ENCODE measurements at regions not wholly inside any gene's neighbourhood (a gene's known extent, or its start where the extent isn't known, plus 50 kb on each side); places are given as distances from the start of the nearest gene placed in this dataset.

DNA sequence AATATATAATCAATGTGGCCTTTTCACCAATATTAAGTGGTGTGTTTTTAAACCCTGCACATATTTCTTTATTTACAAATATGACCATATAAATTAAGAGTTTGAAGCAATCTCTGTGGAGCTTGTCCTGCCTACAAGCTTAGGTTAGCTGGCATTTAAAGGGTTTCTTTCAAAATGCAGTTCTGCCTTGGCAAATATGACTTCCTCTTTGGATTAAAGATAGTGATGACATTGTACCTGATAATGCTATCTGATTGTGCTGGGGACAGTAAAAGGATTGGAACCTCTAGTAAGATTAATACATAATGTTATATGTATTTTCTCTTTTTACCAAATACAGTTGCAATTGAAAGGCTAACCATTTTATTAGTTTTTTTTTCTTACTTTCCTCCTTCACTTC is 249.1 kb downstream of the OTOL1 start:
- no peaks in the 10 kb centered on the region for H3K79me2 ChIP-seq (ENCODE audit: control insufficient read depth, insufficient read depth, low read length)
- H3K4me3 ChIP-seq, result no peak overlapping the region
- no peaks in the 10 kb centered on the region for H3K9me1 ChIP-seq (ENCODE audit: control insufficient read depth, insufficient read depth, low read length)
- no peak overlapping the region for H3K27ac ChIP-seq (ENCODE audit: extremely low read depth, low read depth, low read length)
- FAIRE-seq (no peak), ATAC-seq (no peak), DNase-seq (ENCODE audit: extremely low read depth in 1 of 4, low spot score in 3 of 4) (no peak)
- ChIA-PET CTCF (ENCODE audit: low intra/inter-chr PET ratio) (no interaction called here), POLR2A (interaction anchor here (0.6 kb wide), 1 partner anchor 90 kb away, joined by 5 read pairs; no protein-coding TSS in a partner anchor)
- no peak overlapping the region for H3K9ac ChIP-seq (ENCODE audit: insufficient read depth in 1 of 2, low read depth in 2 of 2, low read length in 2 of 2)
- H3K36me3 ChIP-seq (ENCODE audit: control insufficient read depth, insufficient read depth, low read length), result no peaks in the 10 kb centered on the region
- H3K9me3 ChIP-seq (replicated peaks; ENCODE audit: control insufficient read depth, insufficient read depth, low read depth, low read length), result no peaks in the 10 kb centered on the region
- H3K4me1 ChIP-seq (replicated peaks in 1 of 2; ENCODE audit: control insufficient read depth in 2 of 2, insufficient read depth in 2 of 2, low read length in 2 of 2), result no peaks in the 10 kb centered on the region
- H2AFZ ChIP-seq (ENCODE audit: low read depth, low read length), result no peak overlapping the region
- intact Hi-C loops (cut with micrococcal nuclease), result no loop called here
- in situ Hi-C loops (cut with MboI), result no loop called here
- H4K20me1 ChIP-seq (replicated peaks; ENCODE audit: control insufficient read depth, insufficient read depth, low read length), result no peaks in the 10 kb centered on the region
- no peak overlapping the region for H3K4me2 ChIP-seq (ENCODE audit: insufficient read depth, low read length)
- no TSS peak for BruUV-seq (replicated peaks)
- no peaks in the 10 kb centered on the region for H3K27me3 ChIP-seq (ENCODE audit: control insufficient read depth in 2 of 2, insufficient read depth in 2 of 2, low read length in 2 of 2)
- TF ChIP-seq CXXC5 (CRISPR knock-in tag; IDR thresholded peaks at IDR 0.05) (no peak), TFAM (CRISPR knock-in tag; conservative IDR thresholded peaks at IDR 0.05) (no peak), EZH2 (IDR thresholded peaks at IDR 0.05; ENCODE audit: borderline replicate concordance, low read depth, low read length) (no peak), ARHGAP35 (IDR thresholded peaks at IDR 0.05; ENCODE audit: partially characterized antibody) (no peak), LARP7 (IDR thresholded peaks at IDR 0.05) (no peak), ZSCAN29 (IDR thresholded peaks at IDR 0.05) (no peak), SNIP1 (IDR thresholded peaks at IDR 0.05; ENCODE audit: low read depth) (no peak), IFI16 (CRISPR knock-in tag; IDR thresholded peaks at IDR 0.05) (no peak), RBFOX2 (IDR thresholded peaks at IDR 0.05; ENCODE audit: low read depth, low read length) (no peak), TEAD1 (CRISPR knock-in tag; IDR thresholded peaks at IDR 0.05) (no peak), SMARCB1 (IDR thresholded peaks at IDR 0.05; ENCODE audit: insufficient read length, low read depth) (no peak)
- TF ChIP-seq, protein P1, sequence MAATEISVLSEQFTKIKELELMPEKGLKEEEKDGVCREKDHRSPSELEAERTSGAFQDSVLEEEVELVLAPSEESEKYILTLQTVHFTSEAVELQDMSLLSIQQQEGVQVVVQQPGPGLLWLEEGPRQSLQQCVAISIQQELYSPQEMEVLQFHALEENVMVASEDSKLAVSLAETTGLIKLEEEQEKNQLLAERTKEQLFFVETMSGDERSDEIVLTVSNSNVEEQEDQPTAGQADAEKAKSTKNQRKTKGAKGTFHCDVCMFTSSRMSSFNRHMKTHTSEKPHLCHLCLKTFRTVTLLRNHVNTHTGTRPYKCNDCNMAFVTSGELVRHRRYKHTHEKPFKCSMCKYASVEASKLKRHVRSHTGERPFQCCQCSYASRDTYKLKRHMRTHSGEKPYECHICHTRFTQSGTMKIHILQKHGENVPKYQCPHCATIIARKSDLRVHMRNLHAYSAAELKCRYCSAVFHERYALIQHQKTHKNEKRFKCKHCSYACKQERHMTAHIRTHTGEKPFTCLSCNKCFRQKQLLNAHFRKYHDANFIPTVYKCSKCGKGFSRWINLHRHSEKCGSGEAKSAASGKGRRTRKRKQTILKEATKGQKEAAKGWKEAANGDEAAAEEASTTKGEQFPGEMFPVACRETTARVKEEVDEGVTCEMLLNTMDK (IDR thresholded peaks at IDR 0.05; ENCODE audit: borderline replicate concordance, insufficient read depth, low read depth, low read length, poor library complexity, severe bottlenecking), result no peak
- TF ChIP-seq, protein P2, sequence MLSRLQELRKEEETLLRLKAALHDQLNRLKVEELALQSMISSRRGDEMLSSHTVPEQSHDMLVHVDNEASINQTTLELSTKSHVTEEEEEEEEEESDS (CRISPR knock-in tag; IDR thresholded peaks at IDR 0.05), result no peak
- TF ChIP-seq, protein P3, sequence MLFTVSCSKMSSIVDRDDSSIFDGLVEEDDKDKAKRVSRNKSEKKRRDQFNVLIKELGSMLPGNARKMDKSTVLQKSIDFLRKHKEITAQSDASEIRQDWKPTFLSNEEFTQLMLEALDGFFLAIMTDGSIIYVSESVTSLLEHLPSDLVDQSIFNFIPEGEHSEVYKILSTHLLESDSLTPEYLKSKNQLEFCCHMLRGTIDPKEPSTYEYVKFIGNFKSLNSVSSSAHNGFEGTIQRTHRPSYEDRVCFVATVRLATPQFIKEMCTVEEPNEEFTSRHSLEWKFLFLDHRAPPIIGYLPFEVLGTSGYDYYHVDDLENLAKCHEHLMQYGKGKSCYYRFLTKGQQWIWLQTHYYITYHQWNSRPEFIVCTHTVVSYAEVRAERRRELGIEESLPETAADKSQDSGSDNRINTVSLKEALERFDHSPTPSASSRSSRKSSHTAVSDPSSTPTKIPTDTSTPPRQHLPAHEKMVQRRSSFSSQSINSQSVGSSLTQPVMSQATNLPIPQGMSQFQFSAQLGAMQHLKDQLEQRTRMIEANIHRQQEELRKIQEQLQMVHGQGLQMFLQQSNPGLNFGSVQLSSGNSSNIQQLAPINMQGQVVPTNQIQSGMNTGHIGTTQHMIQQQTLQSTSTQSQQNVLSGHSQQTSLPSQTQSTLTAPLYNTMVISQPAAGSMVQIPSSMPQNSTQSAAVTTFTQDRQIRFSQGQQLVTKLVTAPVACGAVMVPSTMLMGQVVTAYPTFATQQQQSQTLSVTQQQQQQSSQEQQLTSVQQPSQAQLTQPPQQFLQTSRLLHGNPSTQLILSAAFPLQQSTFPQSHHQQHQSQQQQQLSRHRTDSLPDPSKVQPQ (CRISPR knock-in tag; IDR thresholded peaks at IDR 0.05; ENCODE audit: borderline replicate concordance), result no peak
- TF ChIP-seq, protein P4, sequence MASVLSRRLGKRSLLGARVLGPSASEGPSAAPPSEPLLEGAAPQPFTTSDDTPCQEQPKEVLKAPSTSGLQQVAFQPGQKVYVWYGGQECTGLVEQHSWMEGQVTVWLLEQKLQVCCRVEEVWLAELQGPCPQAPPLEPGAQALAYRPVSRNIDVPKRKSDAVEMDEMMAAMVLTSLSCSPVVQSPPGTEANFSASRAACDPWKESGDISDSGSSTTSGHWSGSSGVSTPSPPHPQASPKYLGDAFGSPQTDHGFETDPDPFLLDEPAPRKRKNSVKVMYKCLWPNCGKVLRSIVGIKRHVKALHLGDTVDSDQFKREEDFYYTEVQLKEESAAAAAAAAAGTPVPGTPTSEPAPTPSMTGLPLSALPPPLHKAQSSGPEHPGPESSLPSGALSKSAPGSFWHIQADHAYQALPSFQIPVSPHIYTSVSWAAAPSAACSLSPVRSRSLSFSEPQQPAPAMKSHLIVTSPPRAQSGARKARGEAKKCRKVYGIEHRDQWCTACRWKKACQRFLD (CRISPR knock-in tag; IDR thresholded peaks at IDR 0.05), result no peak
- TF ChIP-seq, protein P5, sequence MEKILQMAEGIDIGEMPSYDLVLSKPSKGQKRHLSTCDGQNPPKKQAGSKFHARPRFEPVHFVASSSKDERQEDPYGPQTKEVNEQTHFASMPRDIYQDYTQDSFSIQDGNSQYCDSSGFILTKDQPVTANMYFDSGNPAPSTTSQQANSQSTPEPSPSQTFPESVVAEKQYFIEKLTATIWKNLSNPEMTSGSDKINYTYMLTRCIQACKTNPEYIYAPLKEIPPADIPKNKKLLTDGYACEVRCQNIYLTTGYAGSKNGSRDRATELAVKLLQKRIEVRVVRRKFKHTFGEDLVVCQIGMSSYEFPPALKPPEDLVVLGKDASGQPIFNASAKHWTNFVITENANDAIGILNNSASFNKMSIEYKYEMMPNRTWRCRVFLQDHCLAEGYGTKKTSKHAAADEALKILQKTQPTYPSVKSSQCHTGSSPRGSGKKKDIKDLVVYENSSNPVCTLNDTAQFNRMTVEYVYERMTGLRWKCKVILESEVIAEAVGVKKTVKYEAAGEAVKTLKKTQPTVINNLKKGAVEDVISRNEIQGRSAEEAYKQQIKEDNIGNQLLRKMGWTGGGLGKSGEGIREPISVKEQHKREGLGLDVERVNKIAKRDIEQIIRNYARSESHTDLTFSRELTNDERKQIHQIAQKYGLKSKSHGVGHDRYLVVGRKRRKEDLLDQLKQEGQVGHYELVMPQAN (IDR thresholded peaks at IDR 0.05; ENCODE audit: borderline replicate concordance), result no peak
